Right ventricle myocardium inferior (tissue), 1 donor: ENCODE measurements at regions not wholly inside any gene's neighbourhood (a gene's known extent, or its start where the extent isn't known, plus 50 kb on each side); places are given as distances from the start of the nearest gene placed in this dataset.
A peak's percentile ranks its signal among the peaks of the same experiment; 100 is the strongest.

Source experiments
- ATAC-seq: fragments of 200-7000 bp; cut with Tn5 transposase; one replicate; pipeline ENCODE4 v1.9.1; 2020; ENCODE audit warnings: mild to moderate bottlenecking, moderate library complexity
- DNase-seq: peaks from one replicate; pipeline ENCODE4 v3.0.0; 2021; ENCODE audit errors: missing footprints
- intact Hi-C: fragments of 100-400 bp; cut with DNase I; formaldehyde crosslinking; loops from one replicate; pipeline ENCODE4 v1.11.0; 2022
- donor health status: DM: no; HTN: yes; CAD: no; lungs with severe emphysema.

- intact Hi-C loops: no loop called here
- DNase-seq: no peak
- no peak for ATAC-seq
Measured at GRCh38 chr16:80436510-80436909, 104.3 kb upstream of the DYNLRB2 start.

GRCh38 chr16:80433623-80434022, 107.2 kb upstream of the DYNLRB2 start:
- intact Hi-C loops: no loop called here

GRCh38 chr16:80427795-80428194, 113.0 kb upstream of the DYNLRB2 start:
- DNase-seq: no peak
- intact Hi-C loops: no loop called here
- no peak for ATAC-seq

More at GRCh38 chr16:80433623-80434022, 107.2 kb upstream of the DYNLRB2 start:
- ATAC-seq (no peak), DNase-seq (no peak)

- DNase-seq (no peak), ATAC-seq (no peak)
- intact Hi-C loops: no loop called here
Measured at GRCh38 chr16:80418517-80419355, 122.1 kb upstream of the DYNLRB2 start.

GRCh38 chr16:80417706-80418271, 123.0 kb upstream of the DYNLRB2 start:
- DNase-seq (no peak), ATAC-seq (no peak)
- intact Hi-C loops: no loop called here

GRCh38 chr16:80408014-80408413, 132.8 kb upstream of the DYNLRB2 start:
- ATAC-seq (no peak), DNase-seq (no peak)
- intact Hi-C loops: no loop called here

- DNase-seq (no peak), ATAC-seq (no peak)
- intact Hi-C loops: no loop called here
Measured at GRCh38 chr16:80407265-80407987, 133.4 kb upstream of the DYNLRB2 start.

GRCh38 chr16:80404847-80405246, 135.9 kb upstream of the DYNLRB2 start:
- intact Hi-C loops: no loop called here
- ATAC-seq (no peak), DNase-seq (no peak)

GRCh38 chr16:80403894-80404293, 136.9 kb upstream of the DYNLRB2 start:
- DNase-seq (no peak), ATAC-seq (no peak)
- intact Hi-C loops: no loop called here

- no peak for DNase-seq
- intact Hi-C loops: no loop called here
- ATAC-seq: peak; percentile 39
Measured at GRCh38 chr16:80390871-80391489, 149.8 kb upstream of the DYNLRB2 start.

- intact Hi-C loops: no loop called here
- no peak for DNase-seq
Measured at GRCh38 chr16:80390046-80390445, 150.7 kb upstream of the DYNLRB2 start.

GRCh38 chr16:80389338-80389737, 151.5 kb upstream of the DYNLRB2 start:
- intact Hi-C loops: no loop called here
- ATAC-seq: no peak
- DNase-seq: no peak

More at GRCh38 chr16:80390046-80390445, 150.7 kb upstream of the DYNLRB2 start:
- no peak for ATAC-seq

- DNase-seq (no peak), ATAC-seq (no peak)
- intact Hi-C loops: no loop called here
Measured at GRCh38 chr16:80387318-80387921, 153.4 kb upstream of the DYNLRB2 start.

- no peak for DNase-seq
- ATAC-seq: no peak
- intact Hi-C loops: no loop called here
Measured at GRCh38 chr16:80384862-80385261, 155.9 kb upstream of the DYNLRB2 start.

- no peak for ATAC-seq
- no peak for DNase-seq
- intact Hi-C loops: no loop called here
Measured at GRCh38 chr16:80380514-80380913, 160.3 kb upstream of the DYNLRB2 start.

- intact Hi-C loops: no loop called here
- DNase-seq (no peak), ATAC-seq (no peak)
Measured at GRCh38 chr16:80377096-80377956, 163.5 kb upstream of the DYNLRB2 start.

GRCh38 chr16:80375973-80376372, 164.8 kb upstream of the DYNLRB2 start:
- intact Hi-C loops: no loop called here
- no peak for ATAC-seq
- DNase-seq: no peak

GRCh38 chr16:80375513-80375912, 165.3 kb upstream of the DYNLRB2 start:
- ATAC-seq (no peak), DNase-seq (no peak)
- intact Hi-C loops: no loop called here
